ENCODE measurements at regions not wholly inside any gene's neighbourhood (a gene's known extent, or its start where the extent isn't known, plus 50 kb on each side); places are given as distances from the start of the nearest gene placed in this dataset.

DNA sequence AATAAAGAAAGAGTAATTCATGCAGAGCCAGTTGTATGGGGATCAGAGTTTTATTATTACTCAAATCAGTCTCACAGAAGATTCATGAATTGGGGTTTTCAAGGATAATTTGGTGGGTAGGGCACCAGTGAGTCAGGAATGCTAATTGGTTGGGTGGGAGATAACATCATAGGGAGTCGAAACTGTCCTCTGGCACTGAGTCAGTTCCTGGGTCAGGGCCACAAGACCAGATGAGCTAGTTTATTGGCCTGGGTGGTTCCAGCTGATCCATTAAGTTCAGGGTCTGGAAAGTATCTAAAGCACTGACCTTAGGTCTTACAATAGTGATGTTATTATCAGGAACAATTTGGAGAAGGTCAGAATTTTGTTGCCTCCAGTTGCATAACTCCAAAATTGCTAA, 998.6 kb upstream of the EPHA6 start:
- TF ChIP-seq ZNF174 (tag by site-specific recombination; IDR thresholded peaks at IDR 0.05), result no peak
- Histone ChIP-seq H3K36me3 (ENCODE audit: control insufficient read depth in 2 of 2, insufficient read depth in 1 of 2, low read length in 2 of 2) (no peaks in the 10 kb centered on the region), H3K27ac (ENCODE audit: extremely low read depth, low read depth, low read length) (no peak overlapping the region), H3K4me1 (ENCODE audit: control insufficient read depth, insufficient read depth, low read length) (no peaks in the 10 kb centered on the region), H3K9me3 (ENCODE audit: control insufficient read depth, insufficient read depth, low read depth, low read length) (no peaks in the 10 kb centered on the region), H3K4me3 (ENCODE audit: low read depth, low read length) (no peak overlapping the region)
- ChIA-PET CTCF (interaction anchor here (0.7 kb wide), 1 partner anchor 14 kb away, joined by 4 read pairs; no protein-coding TSS in a partner anchor), POLR2A (no interaction called here)

DNA sequence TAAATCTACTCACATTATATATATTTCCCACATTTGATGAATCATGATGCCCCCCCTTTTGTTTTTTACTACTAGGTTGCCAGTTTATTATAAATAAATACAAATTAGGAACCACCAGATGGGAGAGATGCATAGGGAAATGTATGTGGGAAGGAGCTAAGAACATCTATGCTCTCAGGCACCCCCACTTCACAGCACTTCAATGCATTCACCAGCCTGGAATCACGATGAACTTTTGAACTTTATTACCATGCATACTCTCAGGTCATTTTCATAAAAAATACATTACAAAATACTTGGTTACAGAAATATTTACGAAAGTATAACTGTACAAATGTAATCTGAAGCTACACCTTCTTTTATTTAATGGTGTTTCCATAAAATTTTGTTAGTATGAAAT, 988.0 kb upstream of the EPHA6 start:
- H3K36me3 ChIP-seq (ENCODE audit: control insufficient read depth in 2 of 2, insufficient read depth in 1 of 2, low read length in 2 of 2), result no peaks in the 10 kb centered on the region
- CTCF ChIA-PET, result no interaction called here
- no peak overlapping the region for H3K27ac ChIP-seq (ENCODE audit: extremely low read depth, low read depth, low read length)
- POLR2A ChIA-PET, result no interaction called here
- H3K9me3 ChIP-seq (ENCODE audit: control insufficient read depth, insufficient read depth, low read depth, low read length), result no peaks in the 10 kb centered on the region
- H3K4me3 ChIP-seq (ENCODE audit: low read depth, low read length), result no peak overlapping the region
- TF ChIP-seq HOXA7 (CRISPR knock-in tag; IDR thresholded peaks at IDR 0.05; ENCODE audit: borderline replicate concordance) (no peak), ZNF132 (tag by site-specific recombination; IDR thresholded peaks at IDR 0.05; ENCODE audit: borderline replicate concordance) (no peak), ZNF571 (tag by site-specific recombination; IDR thresholded peaks at IDR 0.05) (no peak), ZNF677 (tag by site-specific recombination; IDR thresholded peaks at IDR 0.05) (no peak), SP3 (tag by site-specific recombination; IDR thresholded peaks at IDR 0.05) (no peak), ZNF138 (tag by site-specific recombination; IDR thresholded peaks at IDR 0.05; ENCODE audit: borderline replicate concordance) (no peak), ZNF624 (tag by site-specific recombination; IDR thresholded peaks at IDR 0.05) (no peak), ZNF660 (tag by site-specific recombination; IDR thresholded peaks at IDR 0.05) (no peak), ZNF335 (tag by site-specific recombination; conservative IDR thresholded peaks at IDR 0.05) (no peak), KLF17 (tag by site-specific recombination; IDR thresholded peaks at IDR 0.05) (no peak), ZNF501 (tag by site-specific recombination; IDR thresholded peaks at IDR 0.05) (no peak), SETDB1 (IDR thresholded peaks at IDR 0.05; ENCODE audit: insufficient read length, low read length) (no peak), ZNF404 (tag by site-specific recombination; IDR thresholded peaks at IDR 0.05) (no peak), ZNF16 (tag by site-specific recombination; IDR thresholded peaks at IDR 0.05; ENCODE audit: low read depth) (no peak)
- TF ChIP-seq, protein P1, sequence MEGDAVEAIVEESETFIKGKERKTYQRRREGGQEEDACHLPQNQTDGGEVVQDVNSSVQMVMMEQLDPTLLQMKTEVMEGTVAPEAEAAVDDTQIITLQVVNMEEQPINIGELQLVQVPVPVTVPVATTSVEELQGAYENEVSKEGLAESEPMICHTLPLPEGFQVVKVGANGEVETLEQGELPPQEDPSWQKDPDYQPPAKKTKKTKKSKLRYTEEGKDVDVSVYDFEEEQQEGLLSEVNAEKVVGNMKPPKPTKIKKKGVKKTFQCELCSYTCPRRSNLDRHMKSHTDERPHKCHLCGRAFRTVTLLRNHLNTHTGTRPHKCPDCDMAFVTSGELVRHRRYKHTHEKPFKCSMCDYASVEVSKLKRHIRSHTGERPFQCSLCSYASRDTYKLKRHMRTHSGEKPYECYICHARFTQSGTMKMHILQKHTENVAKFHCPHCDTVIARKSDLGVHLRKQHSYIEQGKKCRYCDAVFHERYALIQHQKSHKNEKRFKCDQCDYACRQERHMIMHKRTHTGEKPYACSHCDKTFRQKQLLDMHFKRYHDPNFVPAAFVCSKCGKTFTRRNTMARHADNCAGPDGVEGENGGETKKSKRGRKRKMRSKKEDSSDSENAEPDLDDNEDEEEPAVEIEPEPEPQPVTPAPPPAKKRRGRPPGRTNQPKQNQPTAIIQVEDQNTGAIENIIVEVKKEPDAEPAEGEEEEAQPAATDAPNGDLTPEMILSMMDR (tag by site-specific recombination; IDR thresholded peaks at IDR 0.05), result no peak
- H3K4me1 ChIP-seq (ENCODE audit: control insufficient read depth, insufficient read depth, low read length), result no peaks in the 10 kb centered on the region

DNA sequence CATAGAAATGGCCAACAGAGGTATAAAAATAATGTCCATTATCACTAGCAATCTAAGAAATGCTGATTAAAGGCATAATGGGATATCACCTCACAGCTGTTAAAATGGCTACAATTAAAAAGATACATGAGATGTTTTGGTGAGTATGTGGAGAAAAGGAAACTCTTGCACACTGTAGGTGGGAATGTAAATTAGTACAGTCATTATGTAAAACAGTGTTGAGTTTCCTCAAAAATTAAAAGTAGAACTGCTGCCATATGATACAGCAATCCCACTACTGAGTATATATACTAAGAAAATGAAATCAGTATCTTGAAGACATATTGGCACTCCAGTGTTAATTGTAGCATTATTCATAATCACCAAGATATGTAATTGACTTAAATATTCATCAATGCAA, 982.2 kb upstream of the EPHA6 start:
- H3K4me1 ChIP-seq (ENCODE audit: control insufficient read depth, insufficient read depth, low read length), result no peaks in the 10 kb centered on the region
- no peak overlapping the region for H3K4me3 ChIP-seq (ENCODE audit: low read depth, low read length)
- no peaks in the 10 kb centered on the region for H3K36me3 ChIP-seq (ENCODE audit: control insufficient read depth in 2 of 2, insufficient read depth in 1 of 2, low read length in 2 of 2)
- no peak overlapping the region for H3K27ac ChIP-seq (ENCODE audit: extremely low read depth, low read depth, low read length)
- no peaks in the 10 kb centered on the region for H3K9me3 ChIP-seq (ENCODE audit: control insufficient read depth, insufficient read depth, low read depth, low read length)
- ChIA-PET CTCF (no interaction called here), POLR2A (no interaction called here)
- TF ChIP-seq ZNF266 (tag by site-specific recombination; IDR thresholded peaks at IDR 0.05; ENCODE audit: low read depth) (no peak), ZNF433 (tag by site-specific recombination; IDR thresholded peaks at IDR 0.05; ENCODE audit: low read depth) (no peak), ZNF148 (tag by site-specific recombination; IDR thresholded peaks at IDR 0.05; ENCODE audit: borderline replicate concordance) (no peak), ZNF324 (tag by site-specific recombination; IDR thresholded peaks at IDR 0.05) (no peak), ZNF514 (tag by site-specific recombination; IDR thresholded peaks at IDR 0.05) (no peak), ZEB2 (tag by site-specific recombination; IDR thresholded peaks at IDR 0.05) (no peak), ZNF2 (tag by site-specific recombination; IDR thresholded peaks at IDR 0.05) (no peak), ZNF18 (tag by site-specific recombination; IDR thresholded peaks at IDR 0.05) (no peak), ZNF174 (tag by site-specific recombination; IDR thresholded peaks at IDR 0.05) (no peak), HOXD13 (CRISPR knock-in tag; IDR thresholded peaks at IDR 0.05; ENCODE audit: borderline replicate concordance) (no peak)
- TF ChIP-seq, protein P2, sequence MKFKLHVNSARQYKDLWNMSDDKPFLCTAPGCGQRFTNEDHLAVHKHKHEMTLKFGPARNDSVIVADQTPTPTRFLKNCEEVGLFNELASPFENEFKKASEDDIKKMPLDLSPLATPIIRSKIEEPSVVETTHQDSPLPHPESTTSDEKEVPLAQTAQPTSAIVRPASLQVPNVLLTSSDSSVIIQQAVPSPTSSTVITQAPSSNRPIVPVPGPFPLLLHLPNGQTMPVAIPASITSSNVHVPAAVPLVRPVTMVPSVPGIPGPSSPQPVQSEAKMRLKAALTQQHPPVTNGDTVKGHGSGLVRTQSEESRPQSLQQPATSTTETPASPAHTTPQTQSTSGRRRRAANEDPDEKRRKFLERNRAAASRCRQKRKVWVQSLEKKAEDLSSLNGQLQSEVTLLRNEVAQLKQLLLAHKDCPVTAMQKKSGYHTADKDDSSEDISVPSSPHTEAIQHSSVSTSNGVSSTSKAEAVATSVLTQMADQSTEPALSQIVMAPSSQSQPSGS (tag by site-specific recombination; IDR thresholded peaks at IDR 0.05; ENCODE audit: low read depth), result no peak

Data from HEK293 (cell line).